D721Med (cell line): ENCODE measurements at regions not wholly inside any gene's neighbourhood (a gene's known extent, or its start where the extent isn't known, plus 50 kb on each side); places are given as distances from the start of the nearest gene placed in this dataset.

Source experiments
- DNase-seq: peaks from one replicate; pipeline ENCODE4 v3.0.0; 2011; ENCODE audit warnings: low spot score; ENCODE audit not compliant: insufficient read length
- FAIRE-seq: peaks from 2 replicates; lab custom pipeline; 2011; peaks lifted over from hg19 to GRCh38; lab: Jason Lieb, UNC
- TF ChIP-seq, protein P1 (sequence below): IDR thresholded peaks from 2 replicates; pipeline ENCODE4 v1.5.1; 2012; ENCODE audit warnings: mild to moderate bottlenecking, control low read depth; ENCODE audit not compliant: insufficient read depth; ENCODE audit errors: missing control alignments

DNA sequence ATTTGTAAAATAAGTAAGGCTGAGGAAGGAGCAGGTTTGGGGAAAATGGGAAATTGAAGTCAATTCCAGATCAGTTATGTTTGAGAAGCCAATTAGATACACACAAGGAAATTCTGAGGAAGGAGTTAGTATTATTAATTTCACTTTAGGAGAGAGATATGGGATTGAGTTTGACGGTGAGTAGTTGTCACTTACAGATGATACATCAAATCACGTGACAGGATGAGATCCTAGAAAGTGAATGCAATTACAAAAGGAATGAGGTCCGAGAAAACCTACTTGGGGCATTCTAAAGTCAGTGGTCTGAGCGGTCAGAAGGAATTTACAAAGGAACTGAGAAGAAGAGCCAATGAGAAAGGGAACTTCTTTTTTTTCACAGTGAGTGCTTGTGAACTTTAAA, 364.3 kb upstream of the TMEM229A start:
- FAIRE-seq (no peak), DNase-seq (no peak)
- TF ChIP-seq, protein P1, sequence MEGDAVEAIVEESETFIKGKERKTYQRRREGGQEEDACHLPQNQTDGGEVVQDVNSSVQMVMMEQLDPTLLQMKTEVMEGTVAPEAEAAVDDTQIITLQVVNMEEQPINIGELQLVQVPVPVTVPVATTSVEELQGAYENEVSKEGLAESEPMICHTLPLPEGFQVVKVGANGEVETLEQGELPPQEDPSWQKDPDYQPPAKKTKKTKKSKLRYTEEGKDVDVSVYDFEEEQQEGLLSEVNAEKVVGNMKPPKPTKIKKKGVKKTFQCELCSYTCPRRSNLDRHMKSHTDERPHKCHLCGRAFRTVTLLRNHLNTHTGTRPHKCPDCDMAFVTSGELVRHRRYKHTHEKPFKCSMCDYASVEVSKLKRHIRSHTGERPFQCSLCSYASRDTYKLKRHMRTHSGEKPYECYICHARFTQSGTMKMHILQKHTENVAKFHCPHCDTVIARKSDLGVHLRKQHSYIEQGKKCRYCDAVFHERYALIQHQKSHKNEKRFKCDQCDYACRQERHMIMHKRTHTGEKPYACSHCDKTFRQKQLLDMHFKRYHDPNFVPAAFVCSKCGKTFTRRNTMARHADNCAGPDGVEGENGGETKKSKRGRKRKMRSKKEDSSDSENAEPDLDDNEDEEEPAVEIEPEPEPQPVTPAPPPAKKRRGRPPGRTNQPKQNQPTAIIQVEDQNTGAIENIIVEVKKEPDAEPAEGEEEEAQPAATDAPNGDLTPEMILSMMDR = no peak

GRCh38 chr7:124390301-124390700, 357.4 kb upstream of the TMEM229A start:
- FAIRE-seq = peak; percentile 55
- TF ChIP-seq, protein P1 = no peak
- no peak for DNase-seq

- TF ChIP-seq, protein P1 = no peak
- DNase-seq (no peak), FAIRE-seq (peak; percentile 77)
Observed at GRCh38 chr7:124388751-124389150, 355.9 kb upstream of the TMEM229A start.

GRCh38 chr7:124387056-124387455, 354.2 kb upstream of the TMEM229A start:
- no peak for DNase-seq
- TF ChIP-seq, protein P1 = no peak
- FAIRE-seq = no peak

DNA sequence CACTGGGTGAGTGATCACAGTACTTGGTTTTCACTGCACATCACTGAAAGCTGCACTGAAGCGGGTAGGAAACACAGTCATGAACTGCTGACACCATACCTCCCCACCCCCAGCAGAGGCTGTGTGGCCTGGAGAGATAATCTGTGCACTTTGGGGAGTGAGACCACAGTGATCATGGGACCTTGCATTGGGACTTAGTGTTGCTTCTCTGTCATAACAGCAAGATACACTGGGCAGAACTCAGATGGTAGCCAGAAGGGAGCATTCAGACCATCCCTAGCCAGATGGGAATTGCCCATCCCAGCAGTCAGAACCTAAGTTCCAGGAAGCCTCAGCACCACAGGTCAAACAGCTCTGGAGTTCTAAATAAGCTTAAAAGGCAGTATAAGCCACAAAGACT, 346.4 kb upstream of the TMEM229A start:
- no peak for DNase-seq
- FAIRE-seq = no peak
- TF ChIP-seq, protein P1 = no peak

- FAIRE-seq (no peak), DNase-seq (no peak)
- TF ChIP-seq, protein P1 = no peak
Observed at GRCh38 chr7:124376111-124376510, 343.2 kb upstream of the TMEM229A start.

GRCh38 chr7:124375391-124375790, 342.5 kb upstream of the TMEM229A start:
- no peak for FAIRE-seq
- no peak for DNase-seq
- TF ChIP-seq, protein P1 = no peak
